ENCODE measurements at regions not wholly inside any gene's neighbourhood (a gene's known extent, or its start where the extent isn't known, plus 50 kb on each side); places are given as distances from the start of the nearest gene placed in this dataset.
A peak's percentile ranks its signal among the peaks of the same experiment; 100 is the strongest.

DNA sequence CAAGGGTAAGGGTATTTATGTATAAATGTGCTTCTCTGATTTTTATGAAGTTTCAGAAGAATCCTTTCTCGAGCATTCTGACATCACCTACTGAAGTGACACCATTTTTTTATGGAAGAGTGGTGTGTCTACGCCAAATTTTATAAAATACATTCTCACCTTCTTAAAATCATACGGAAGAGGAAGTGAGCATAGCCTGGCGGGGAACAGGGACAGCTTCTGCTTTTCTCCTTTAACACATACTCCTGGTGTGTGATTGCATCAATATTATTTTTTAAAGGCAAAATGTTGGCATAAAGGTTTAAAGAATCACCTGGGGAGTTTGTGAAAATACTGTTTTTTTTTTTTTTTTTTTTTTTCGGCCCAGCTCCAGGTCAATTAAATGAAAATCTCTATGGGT, 733.6 kb upstream of the MAN1A1 start:
- no peak for DNase-seq (ENCODE audit: low spot score)

DNA sequence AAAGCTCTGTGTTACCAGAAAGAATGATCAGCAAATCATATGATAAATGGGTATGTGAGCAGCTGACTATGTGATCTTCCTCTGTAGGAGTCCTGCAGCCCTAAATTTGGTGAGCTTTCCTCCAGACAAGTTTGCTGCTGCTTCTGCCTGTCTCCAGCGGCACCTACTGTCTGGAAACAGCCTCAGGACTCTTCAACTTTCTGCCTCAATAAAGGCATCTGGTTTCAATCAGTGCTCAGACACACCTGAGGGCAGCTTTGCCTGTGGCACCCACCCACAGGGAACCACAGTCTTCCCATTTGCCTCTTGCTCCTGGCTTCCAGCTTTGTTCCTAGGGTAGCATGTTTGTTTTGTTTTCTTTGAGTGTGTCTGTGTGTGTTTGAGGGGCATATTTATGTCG, 727.9 kb upstream of the MAN1A1 start:
- DNase-seq (ENCODE audit: low spot score): no peak

DNA sequence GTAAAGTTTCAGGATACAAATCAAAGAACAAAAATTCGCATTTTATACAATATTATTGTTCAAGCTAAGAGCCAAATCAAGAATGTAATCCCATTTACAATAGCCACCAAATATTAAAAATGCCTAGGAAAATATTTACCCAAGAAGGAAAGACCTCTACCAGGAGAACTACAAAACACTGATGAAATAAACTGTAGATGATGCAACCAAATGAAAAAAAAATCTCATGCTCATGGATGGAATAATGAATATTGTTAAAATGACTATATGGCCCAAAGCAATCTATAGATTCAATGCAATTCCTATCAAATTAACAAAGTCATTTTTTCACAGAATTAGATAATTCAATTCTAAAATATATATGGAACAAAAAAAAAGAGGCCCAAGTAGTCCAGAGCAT, 708.8 kb upstream of the MAN1A1 start:
- DNase-seq (ENCODE audit: low spot score): no peak

DNA sequence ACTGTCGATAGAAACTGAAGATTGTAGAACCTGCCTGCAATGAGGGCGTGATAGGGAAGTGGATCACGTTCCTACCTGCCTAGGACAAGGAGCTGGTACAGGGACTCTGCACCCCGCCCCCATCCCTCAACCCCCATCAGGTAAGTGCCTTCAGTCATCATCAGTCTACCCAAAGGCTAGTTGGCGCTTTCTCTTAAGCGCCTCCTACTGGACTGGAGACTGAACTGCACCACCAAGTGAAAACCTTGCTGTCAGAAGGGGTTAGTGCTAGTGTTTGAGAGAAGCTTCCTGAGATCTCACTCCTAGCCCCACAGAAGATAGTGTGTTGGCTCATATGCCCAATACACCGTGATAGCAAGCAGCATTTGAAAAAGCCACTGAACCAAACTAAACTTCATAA, 706.5 kb upstream of the MAN1A1 start:
- DNase-seq (ENCODE audit: low spot score): peak; percentile 47

DNA sequence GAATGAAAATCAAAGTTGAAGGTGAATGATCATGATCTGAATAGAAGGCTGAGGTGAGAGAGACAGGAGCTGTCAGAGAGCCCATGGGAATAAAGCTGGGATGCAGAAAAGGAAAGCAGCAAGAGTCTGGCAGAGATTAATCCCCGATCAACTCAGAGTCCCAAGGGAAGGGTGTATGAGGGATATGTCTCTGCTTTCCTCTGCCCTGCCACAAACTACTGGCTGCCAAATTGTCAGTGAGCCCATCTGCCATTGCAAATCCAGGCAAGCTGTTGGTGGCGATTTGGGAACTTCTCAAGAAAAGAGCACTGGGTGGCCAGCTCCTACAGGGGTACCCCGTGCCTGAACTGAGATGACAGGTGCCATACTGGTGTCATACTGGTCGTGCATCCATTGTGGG, 705.5 kb upstream of the MAN1A1 start:
- no peak for DNase-seq (ENCODE audit: low spot score)

DNA sequence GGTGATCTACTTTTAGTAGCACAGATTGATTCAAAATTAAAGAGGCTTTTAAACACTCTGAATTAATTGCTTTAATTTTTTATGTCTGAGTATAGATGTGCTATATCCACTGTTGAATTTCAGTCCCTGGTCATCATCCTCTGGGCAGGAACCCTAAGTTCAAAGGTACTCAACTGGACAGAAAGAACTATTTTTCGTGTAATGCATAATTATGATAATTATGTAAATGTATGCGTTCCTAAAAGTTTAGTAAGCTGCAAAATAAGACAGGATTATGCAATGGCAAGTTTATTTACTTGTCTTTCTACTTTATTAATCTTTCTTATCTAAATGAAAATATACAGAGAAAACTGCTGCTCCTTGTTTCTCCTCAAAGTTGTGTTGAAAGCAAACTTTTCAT, 690.1 kb upstream of the MAN1A1 start:
- no peak for DNase-seq (ENCODE audit: low spot score)

DNA sequence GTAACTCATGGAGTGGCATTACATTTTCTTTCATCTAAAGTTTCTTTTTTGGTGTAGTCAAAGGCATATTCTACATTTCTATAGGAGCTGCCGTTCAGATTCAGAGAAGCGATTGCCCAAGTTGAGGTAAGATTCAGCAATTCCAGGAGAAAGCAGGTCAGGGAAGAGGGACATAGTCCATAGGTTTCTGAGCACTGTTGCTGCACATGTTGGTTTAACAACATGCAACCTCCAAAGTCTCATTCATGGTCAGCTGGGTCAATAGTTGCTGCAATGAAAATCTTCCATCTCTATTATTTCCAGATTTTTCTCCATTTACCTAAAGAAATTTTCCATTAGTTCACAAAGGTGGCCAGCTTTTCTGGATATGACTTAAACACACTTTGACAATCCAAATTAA, 682.3 kb upstream of the MAN1A1 start:
- DNase-seq (ENCODE audit: low spot score): no peak

DNA sequence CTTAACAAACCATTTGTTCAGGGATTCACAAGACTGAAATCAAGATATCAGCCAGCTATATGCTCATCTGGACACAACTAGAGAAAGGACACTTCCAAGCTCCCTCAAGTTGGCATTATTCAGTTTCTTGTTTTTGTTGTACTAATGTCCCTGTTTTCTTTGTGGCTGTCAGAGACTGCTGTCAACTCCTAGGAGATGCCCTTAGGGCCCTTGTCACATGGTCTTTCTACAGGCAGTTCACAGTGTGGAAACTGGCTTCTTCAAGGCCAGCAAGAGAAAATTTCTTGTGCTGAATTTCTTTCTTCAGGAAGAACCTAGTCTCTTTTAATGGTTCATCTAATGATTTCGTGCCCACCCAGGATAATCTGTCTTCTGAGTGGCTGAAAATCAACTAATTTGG, 677.2 kb upstream of the MAN1A1 start:
- DNase-seq (ENCODE audit: low spot score): no peak

DNA sequence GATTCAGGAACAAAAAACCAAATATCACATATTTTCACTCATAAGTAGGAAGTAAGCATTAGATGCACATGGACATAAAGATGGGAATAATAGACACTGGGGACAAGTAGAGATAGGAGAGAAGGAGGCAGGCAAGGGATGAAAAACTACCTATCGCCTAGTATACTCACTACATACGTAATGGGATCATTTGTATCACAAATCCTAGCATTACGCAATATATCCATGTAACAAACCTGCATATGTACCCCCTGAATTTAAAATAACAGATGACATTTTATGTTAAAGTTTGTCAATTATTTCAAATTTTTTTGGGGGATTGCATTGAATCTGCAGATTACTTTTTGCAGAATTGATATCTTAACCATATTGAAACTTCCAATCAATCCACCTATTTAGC, 660.5 kb upstream of the MAN1A1 start:
- no peak for DNase-seq (ENCODE audit: low spot score)

DNA sequence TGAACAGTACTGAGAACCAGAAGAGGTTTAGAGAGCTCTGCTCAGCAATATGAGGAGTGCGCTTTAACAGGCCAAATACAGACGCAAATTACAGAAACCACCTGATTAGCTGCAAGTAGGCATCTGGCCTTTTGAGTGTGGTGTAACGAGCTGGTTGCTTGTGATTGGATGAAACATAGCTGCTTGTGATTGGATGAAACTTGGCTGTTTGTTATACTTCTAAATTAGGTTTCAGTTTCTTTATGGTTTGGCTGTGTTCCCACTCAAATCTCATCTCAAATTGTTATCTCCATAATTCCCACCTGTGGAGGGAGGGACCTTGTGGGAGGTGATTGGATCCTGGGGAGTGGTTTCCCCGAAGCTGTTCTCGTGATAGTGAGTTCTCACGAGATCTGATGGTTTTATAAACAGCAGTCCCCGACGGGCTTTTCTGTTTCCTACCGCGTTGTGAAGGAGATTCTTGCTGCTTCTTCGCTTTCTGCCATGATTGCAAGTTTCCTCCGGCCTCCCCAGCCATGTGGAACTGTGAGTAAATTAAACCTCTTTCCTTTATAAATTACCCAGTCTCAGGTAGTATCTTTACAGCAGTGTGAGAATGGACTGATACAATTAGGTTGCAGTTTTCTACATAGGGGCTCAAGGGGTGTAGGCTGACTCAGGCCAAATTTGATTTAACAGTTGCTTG, 655.9 kb upstream of the MAN1A1 start:
- no peak for DNase-seq (ENCODE audit: low spot score)

DNA sequence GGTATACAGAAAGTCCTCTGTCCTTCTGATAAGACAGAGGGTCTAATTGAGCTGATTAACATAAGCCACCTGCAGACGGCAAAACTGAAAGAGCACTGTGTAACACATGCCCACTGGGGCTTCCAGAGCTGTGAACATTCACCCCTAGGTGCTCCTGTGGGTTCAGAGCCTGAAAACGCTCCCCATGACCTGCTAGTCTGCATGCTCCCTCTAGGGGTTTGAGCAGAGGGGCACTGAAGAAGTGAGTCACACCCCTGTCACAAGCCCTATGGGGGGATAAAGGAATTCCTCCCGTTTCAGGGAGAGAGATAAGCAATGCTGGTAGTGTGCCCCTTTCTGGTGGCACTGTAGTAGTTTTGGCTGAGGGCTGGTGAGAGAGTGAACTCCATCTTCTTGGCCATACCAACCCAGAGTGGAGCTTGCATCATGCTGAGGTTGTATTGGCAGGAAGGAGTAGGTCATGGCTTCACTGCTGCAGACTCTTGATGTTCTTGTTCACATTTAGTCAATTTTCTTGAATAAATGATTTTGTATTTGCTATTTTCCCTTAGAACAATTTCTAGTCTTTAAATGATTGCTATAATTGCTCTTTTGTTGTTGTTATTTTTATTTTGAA, 637.5 kb upstream of the MAN1A1 start:
- DNase-seq (ENCODE audit: low spot score): no peak

DNA sequence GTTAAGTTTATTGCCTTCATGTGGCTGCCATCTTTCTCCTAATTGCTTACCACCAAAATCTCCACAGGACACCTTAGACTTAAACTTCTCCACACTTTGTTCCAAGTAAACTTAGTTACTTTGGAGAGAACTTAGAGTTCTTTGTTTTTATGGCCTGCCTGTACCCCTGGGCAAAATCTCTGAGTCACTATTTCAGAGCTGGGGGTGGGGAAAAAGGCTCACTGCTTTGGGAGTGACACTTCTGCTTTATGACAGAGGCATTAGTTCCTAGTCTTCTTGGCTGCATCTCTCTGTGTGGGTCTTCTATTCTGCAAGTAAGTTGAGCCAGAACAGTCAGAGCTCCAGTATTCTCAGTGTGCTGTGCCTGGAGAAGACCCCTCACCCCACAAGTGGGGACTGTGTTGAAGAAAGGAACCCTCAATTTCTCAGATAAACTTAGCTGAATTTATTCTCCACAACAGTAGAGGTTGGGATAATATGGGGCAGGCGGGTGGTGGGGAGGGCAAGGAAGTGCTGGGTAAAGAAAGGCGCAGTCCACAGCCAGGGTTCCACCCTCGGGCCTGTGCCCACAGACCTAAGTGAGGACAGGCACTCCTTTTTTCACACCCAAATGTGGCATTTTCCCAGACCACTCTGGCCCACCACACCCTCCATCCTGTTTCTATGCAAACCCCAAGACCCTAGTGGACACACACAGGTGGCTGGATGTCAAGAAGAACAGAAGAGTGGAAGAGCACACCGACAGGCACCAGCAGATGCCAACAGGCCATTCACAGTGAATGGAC, 636.6 kb upstream of the MAN1A1 start:
- no peak for DNase-seq (ENCODE audit: low spot score)

DNA sequence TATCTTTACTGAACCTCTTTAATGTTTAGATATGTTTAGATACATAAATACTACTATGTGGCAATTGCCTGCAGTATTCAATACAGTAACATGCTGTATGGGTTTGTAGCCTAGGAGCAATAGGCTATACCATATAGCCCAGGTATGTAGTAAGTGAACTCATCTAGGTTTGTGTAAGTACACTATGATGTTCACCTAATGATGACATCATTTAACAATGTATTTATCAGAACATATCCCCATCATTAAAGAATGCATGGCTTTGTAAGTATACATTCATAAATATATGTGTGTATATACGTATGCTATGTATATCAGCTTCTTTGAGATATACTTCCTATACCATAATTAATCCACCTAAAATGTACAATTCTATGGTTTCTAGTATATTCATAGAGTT, 631.2 kb upstream of the MAN1A1 start:
- DNase-seq (ENCODE audit: low spot score): no peak

DNA sequence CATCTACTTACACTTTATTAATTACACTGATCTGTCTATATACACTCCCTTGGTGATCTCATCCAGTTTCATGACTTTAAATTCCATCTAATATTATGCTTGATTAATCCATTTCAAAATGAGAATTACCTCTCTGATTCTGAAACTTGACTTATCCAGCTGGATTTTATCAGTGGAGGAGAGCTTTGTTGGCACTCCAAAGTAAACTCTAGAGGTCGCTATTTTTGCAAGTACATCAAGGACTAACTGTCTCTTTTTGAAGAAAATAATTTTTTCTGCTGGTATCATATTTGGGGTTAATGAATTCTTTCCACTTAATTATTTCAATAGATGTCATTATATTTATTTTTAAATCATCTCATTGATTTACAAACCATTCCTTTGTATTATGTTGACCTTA, 630.3 kb upstream of the MAN1A1 start:
- no peak for DNase-seq (ENCODE audit: low spot score)

DNA sequence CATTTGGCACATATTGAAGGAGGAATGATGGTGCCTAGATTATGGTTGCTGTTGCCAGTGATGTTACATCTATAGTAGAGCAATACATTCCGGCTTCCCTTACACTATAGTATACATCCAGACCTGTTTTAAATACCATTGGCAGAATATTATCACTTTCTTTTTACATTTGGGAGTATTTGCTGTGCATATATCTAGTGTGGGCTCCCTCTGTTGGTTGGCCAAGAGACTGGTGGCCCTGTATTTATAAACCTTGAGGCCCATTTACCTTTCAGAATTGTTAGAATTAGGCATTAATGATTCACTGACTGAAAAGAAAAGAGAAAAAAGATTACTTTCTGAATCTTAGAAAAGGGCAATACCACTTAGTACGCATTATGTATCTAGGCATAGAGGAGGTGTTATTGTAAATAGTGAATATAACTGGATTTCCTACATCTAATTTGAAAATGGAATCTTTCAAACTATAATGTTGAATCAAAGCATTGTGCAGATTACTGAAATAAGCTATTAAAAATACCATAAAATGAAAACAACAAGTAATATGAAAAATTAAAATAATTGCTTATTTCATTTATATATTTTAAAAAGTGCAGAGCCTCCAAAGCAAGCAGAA, 628.8 kb upstream of the MAN1A1 start:
- DNase-seq (ENCODE audit: low spot score): peak; percentile 8

DNA sequence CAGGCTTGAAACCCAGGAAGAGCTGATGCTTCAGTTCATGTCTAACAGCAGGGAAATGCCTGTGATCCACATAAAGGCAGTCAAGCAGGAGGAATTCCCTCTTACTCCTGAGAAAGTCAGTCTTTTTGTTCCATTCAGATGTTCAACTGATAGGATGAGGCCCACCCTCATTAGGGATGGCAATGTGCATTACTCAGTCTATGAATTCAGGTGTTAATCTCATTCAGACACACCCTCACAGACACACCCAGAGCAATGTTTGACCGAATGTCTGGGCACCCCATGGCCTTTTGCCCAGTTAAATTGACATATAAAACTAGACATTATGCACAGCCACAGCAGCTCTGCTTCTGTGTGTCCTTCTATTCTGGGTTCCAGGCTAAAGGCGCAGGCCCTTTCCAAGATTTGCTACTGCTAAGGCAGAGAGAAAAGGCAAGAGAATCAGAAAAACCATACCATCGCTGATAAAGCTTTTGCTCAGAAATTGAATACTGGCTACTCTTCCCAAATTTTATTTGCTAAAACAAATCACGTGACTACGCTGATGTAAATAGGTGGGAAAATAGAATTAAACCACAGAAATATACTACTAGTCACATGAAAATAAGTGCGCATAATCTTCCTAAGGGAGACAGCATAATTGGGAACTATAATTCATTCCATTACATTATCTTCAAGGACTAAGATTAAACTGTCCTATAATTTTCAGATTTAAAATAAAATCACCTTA, 625.0 kb upstream of the MAN1A1 start:
- DNase-seq (ENCODE audit: low spot score): no peak

DNA sequence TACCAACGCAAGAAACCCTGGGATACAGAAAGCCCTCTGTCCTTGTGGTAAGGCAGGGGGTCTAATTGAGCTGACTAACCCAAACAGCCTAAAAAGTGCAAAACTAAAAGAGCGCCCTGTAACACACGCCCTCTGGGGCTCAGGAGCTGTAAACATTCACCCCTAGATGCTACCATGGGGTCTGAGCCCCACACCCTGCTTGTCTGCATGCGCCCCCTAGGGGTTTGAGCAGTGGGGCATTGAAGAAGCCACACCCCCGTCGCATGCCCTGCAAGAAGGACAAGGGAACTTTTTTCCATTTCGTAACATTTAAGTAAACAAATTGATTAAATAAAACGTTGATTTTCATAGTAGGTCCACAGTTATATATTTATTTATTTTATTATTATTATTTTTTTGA, 616.9 kb upstream of the MAN1A1 start:
- DNase-seq (ENCODE audit: low spot score): peak; percentile 35

DNA sequence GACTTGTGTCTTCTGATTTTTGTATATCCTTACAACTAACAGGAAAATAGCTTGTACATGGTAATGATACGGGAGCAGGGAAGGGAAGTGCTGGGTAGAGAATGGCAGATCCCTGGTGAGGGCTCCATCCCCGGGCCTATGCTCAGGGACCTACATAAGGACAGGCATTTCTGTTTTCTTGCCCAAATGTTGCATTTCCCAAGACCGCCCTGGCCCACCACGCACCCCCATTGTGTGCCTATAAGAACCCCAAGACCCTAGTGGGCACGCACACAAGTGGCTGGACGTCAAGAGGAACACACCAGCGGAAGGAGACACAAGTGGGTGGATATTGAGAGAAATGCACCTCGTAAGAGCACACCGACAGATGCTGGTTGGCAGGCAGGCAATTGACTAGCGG, 616.3 kb upstream of the MAN1A1 start:
- no peak for DNase-seq (ENCODE audit: low spot score)

DNA sequence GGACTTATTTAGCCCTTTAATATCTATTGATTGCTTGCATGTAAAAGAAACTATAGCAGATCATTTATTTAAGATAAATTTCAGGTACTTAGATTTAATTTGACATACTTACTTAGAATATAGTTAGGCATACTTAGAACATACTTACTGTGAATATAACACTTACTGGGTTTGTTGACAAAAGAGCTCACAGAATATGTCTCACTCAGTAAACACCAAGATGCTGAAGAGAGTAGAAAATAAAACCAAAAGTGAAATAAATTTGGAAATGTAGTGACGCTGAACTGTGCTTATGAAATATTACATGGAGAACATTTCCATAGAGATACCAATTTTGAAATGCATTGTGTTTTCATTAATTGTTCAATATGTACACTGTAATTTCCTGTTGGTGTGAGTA, 615.4 kb upstream of the MAN1A1 start:
- no peak for DNase-seq (ENCODE audit: low spot score)

DNA sequence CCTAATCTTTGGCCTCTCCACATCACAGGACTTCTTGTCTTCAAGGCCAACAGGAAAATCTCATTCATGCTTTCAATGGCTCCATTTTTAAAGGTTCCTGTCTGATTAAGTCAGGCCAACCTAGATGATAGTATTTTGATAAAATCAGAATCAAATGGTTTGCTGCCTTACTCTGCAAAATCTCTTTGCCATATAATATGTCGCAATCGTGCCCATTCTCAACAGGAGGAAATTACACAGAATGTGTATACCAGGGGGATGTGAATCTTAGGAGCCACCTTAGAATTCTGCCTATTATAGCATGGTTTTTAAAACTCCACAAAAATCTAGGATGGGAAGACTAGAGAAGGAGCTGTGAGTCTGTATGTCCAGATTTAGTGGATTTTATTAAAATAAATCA, 612.9 kb upstream of the MAN1A1 start:
- no peak for DNase-seq (ENCODE audit: low spot score)

DNA sequence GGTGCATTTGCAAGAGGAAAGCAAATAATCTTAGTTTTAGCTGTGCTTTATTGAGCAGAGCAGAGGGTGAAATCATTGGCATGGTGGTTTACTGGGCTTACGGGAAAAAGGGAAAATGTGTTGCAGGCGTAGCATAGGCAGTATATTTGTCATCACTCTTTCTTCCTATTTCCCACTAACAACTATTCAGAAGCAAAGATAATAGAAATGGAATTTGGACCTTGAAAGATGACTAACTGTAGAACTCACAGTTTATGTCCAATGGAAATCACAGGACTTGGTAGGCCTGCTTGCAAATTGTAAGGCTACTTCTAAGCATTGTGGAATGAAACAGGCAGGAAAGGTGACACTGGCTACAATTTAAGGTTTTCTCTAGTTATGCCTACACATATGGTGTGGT, 611.9 kb upstream of the MAN1A1 start:
- no peak for DNase-seq (ENCODE audit: low spot score)

DNA sequence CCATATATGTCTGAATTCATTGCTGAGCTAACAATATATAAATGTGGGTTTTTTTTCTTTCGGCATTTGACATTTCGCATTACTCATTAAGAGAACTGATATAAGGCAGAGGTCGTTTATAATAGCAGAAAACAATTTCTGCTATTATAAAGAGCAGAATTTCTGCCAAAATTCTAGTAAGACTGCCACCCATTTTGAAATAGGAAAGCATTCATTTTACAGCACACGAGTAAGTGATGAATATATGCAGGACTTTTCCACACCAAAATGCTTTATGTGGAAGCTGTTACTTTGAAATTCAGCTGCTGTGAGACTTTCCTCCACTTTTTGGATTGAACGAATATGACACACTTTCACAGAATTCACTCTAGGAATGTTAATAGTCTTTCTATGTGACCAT, 610.9 kb upstream of the MAN1A1 start:
- DNase-seq (ENCODE audit: low spot score): no peak

Measured in hematopoietic multipotent progenitor cell treated with erythropoietin and hydrocortisone succinate and interleukin-3 and kit ligand, for 17 days (in vitro differentiated cells).